Esophagus (tissue), 2 donors: ENCODE measurements at regions not wholly inside any gene's neighbourhood (a gene's known extent, or its start where the extent isn't known, plus 50 kb on each side); places are given as distances from the start of the nearest gene placed in this dataset.

Source experiments
- H3K27ac ChIP-seq, 2 donors: one replicate each; pipeline ENCODE4 v1.5.1; 2013; ENCODE audit warnings: low read depth in 2 of 2, mild to moderate bottlenecking in 2 of 2, inconsistent platforms in 1 of 2, low read length in 1 of 2, moderate library complexity in 1 of 2
- H3K27me3 ChIP-seq, 2 donors: one replicate each; pipeline ENCODE4 v1.6.1; 2013; ENCODE audit warnings: low read length in 2 of 2, control low read depth in 1 of 2, mild to moderate bottlenecking in 1 of 2; ENCODE audit not compliant: insufficient read depth in 2 of 2, control insufficient read depth in 1 of 2
- H3K36me3 ChIP-seq, 2 donors: one replicate each; pipeline ENCODE4 v1.6.1; 2013; ENCODE audit warnings: low read length in 1 of 2; ENCODE audit not compliant: control insufficient read depth in 2 of 2, insufficient read depth in 2 of 2
- H3K4me1 ChIP-seq, 2 donors: one replicate each; pipeline ENCODE4 v1.6.1; 2013; ENCODE audit warnings: low read length in 1 of 2; ENCODE audit not compliant: control insufficient read depth in 2 of 2, insufficient read depth in 2 of 2
- H3K4me3 ChIP-seq, 2 donors: one replicate each; pipeline ENCODE4 v1.5.1; 2013; ENCODE audit warnings: low read length in 2 of 2, mild to moderate bottlenecking in 2 of 2, low read depth in 1 of 2, moderate library complexity in 1 of 2
- H3K9me3 ChIP-seq, 2 donors: one replicate each; pipeline ENCODE4 v1.6.1; 2013; ENCODE audit warnings: mild to moderate bottlenecking in 2 of 2, low read depth in 1 of 2, low read length in 1 of 2, moderate library complexity in 1 of 2; ENCODE audit not compliant: control insufficient read depth in 2 of 2, insufficient read depth in 1 of 2
- WGBS, 2 donors: extraction: QIAGEN DNeasy Blood & Tissue Kit; methylation state at CpG; one replicate each; pipeline ENCODE4 v1.1.7; 2013; 5-methylcytosine and 5-hydroxymethylcytosine counted together
- donor health status: healthy with polysubstance abuse.
- donor health status: Bipolar disorder and iron deficiency.

GRCh38 chr2:21650569-21650968 lies 526.8 kb downstream of the TDRD15 start:
- Histone ChIP-seq H3K36me3 (no peaks in the 10 kb centered on the region), H3K4me1 (no peaks in the 10 kb centered on the region), H3K27me3 (no peaks in the 10 kb centered on the region), H3K27ac (no peak overlapping the region), H3K9me3 (no peaks in the 10 kb centered on the region), H3K4me3 (no peak overlapping the region)
- 52 to 54% methylated on average over 4 of the region's 4 CpGs for WGBS, 2 donors

DNA sequence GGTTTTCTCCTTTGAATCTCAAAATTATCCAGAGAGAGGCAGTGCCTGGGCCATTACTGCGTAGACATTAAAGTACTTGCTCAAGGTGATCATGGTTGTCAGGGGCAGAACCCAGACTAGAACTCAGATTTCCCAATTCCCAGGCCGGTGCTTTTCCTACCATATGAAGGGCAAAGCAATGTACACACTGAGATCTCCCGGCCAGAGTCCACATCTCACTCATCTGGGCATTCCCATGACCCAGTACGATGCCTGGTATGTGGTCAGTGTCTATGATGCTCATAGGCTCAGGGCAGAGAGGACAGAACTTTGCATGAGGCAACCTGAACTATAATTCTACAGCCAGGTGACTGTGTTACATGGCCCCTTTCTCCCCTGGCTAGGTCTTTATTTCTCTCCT lies 531.4 kb downstream of the TDRD15 start:
- H3K4me3 ChIP-seq = no peak overlapping the region
- no peak overlapping the region for H3K27ac ChIP-seq
- no peaks in the 10 kb centered on the region for H3K27me3 ChIP-seq
- WGBS, 2 donors = 75 to 84% methylated on average over 4 of the region's 4 CpGs
- no peaks in the 10 kb centered on the region for H3K9me3 ChIP-seq
- H3K36me3 ChIP-seq = no peaks in the 10 kb centered on the region
- no peaks in the 10 kb centered on the region for H3K4me1 ChIP-seq

DNA sequence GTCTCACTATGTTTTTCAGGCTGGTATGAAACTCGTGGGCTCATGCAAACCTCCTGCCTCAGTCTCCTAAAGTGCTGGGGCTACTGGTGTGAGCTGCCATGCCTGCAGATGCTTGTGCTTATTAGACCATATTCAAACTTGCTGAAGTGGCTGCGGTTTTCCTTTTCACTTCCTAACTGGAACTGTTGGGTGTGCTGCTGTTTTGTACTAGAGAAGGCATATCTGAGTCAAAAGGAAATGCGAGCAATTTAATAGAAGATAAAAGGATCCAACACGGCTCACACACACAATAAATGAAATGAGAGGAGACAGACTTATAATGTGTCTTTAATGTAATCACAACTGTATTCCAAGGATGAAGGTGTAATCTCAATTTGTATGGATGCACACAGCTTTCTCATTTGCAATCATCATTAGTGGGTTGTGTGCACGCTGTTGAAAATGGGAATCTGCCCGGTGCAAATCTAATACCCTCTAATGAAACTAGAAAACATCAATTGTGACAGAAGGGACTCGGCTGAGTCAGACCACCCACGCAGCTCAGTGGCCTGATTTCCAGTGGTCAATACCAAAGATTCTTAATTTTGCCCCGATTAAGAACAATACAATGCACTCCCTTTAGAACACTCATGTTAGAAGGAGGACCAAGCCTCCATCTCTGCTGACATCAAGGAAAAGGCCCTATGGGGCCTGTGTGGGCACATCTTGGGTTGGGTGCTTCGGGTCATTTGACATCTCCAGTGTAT lies 532.7 kb downstream of the TDRD15 start:
- Histone ChIP-seq H3K4me3 (no peak overlapping the region), H3K4me1 (no peaks in the 10 kb centered on the region), H3K27me3 (no peaks in the 10 kb centered on the region), H3K27ac (no peak overlapping the region), H3K36me3 (no peaks in the 10 kb centered on the region), H3K9me3 (no peaks in the 10 kb centered on the region)
- WGBS, 2 donors = 74 to 75% methylated on average over 10 of the region's 10 CpGs

GRCh38 chr2:21657445-21657844 lies 533.7 kb downstream of the TDRD15 start:
- WGBS, 2 donors = 72 to 77% methylated on average over 2 of the region's 2 CpGs
- Histone ChIP-seq H3K27ac (no peak overlapping the region), H3K9me3 (no peaks in the 10 kb centered on the region), H3K36me3 (no peaks in the 10 kb centered on the region), H3K4me1 (no peaks in the 10 kb centered on the region), H3K4me3 (no peak overlapping the region), H3K27me3 (no peaks in the 10 kb centered on the region)

DNA sequence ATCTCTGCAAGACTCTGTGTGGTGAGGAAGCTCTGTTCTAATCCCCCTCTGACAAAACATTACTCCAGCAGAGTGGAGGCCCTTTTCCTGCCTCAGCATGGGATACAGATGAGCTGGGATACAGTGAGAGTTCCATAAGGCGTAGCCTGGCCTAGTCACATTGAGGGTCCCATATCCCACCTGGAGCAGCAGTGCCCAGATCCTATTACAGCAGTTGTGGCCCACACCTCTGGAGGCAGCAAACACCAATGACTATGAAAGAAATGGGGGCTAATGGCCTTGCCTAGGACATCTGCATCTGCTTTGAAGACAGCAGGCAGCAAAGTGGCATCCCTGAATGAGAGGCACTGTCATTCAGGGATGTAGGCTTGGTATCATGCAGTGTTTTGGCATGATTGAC lies 534.5 kb downstream of the TDRD15 start:
- WGBS, 2 donors = 42 to 77% methylated on average over 1 of the region's 1 CpG
- Histone ChIP-seq H3K27ac (no peak overlapping the region), H3K27me3 (no peaks in the 10 kb centered on the region), H3K9me3 (no peaks in the 10 kb centered on the region), H3K4me3 (no peak overlapping the region), H3K4me1 (no peaks in the 10 kb centered on the region), H3K36me3 (no peaks in the 10 kb centered on the region)

DNA sequence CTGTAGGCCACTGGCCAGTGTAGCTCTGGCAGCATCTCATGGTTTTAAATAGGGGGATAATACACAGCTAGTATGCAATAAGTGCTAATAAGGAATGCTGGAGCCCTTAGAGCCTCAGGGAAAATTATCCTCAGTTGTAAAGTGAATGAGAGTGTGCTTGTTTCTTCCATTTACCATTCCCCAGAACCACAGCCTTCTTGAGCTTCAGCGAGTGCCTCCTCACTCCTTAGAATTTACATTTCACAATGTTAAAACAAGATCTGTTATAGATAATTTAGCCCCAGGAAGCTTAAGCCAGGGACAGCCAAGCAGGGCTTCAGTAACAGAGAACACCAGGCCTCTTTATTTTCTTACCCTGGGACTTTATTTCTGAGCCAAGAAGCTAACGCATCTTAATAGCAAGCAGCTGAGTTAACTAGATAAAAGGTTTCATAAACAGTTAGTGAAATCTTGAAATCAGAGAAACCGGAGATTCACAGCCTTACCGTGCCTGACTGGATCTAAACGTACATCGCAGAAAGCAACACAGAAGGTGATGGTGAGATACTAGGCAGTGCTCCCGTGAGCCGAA lies 535.2 kb downstream of the TDRD15 start:
- Histone ChIP-seq H3K27me3 (no peaks in the 10 kb centered on the region), H3K4me1 (no peaks in the 10 kb centered on the region), H3K4me3 (no peak overlapping the region), H3K36me3 (no peaks in the 10 kb centered on the region), H3K9me3 (peaks cover 0 to 3% of the 10 kb centered on the region in 2 donors), H3K27ac (no peak overlapping the region)
- 71 to 73% methylated on average over 8 of the region's 8 CpGs for WGBS, 2 donors

GRCh38 chr2:21664083-21664482 lies 540.3 kb downstream of the TDRD15 start:
- Histone ChIP-seq H3K27ac (no peak overlapping the region), H3K4me1 (no peaks in the 10 kb centered on the region), H3K9me3 (peaks cover 0 to 3% of the 10 kb centered on the region in 2 donors), H3K36me3 (no peaks in the 10 kb centered on the region), H3K4me3 (no peak overlapping the region), H3K27me3 (no peaks in the 10 kb centered on the region)
- 65 to 70% methylated on average over 7 of the region's 7 CpGs for WGBS, 2 donors

DNA sequence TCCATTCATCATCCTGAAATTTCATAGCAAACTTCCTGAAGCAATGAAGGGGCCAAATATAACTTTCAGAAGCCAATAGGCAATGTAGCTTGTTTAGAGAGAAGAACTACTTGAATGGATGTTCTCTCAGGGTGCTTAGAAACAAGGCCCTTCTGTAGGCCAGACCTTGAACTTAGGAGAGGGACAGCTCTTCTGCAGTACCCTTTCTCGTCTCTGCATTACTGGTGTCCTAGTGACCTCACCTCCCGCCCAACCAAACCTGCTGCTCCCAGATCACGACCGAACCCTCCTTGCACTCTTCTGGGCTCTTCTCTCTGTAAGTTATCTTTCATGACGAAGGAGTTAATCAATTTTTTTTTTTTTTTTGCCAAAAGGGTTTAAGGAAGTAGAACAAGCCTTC lies 543.9 kb downstream of the TDRD15 start:
- Histone ChIP-seq H3K4me3 (no peak overlapping the region), H3K9me3 (peaks cover 0 to 3% of the 10 kb centered on the region in 2 donors), H3K27me3 (no peaks in the 10 kb centered on the region), H3K27ac (no peak overlapping the region), H3K36me3 (no peaks in the 10 kb centered on the region), H3K4me1 (no peaks in the 10 kb centered on the region)
- WGBS, 2 donors = 85 to 86% methylated on average over 5 of the region's 5 CpGs

- no peaks in the 10 kb centered on the region for H3K4me1 ChIP-seq
- 62 to 72% methylated on average over 5 of the region's 5 CpGs for WGBS, 2 donors
- H3K9me3 ChIP-seq = peaks cover 0 to 3% of the 10 kb centered on the region in 2 donors
- no peaks in the 10 kb centered on the region for H3K36me3 ChIP-seq
- no peaks in the 10 kb centered on the region for H3K27me3 ChIP-seq
- H3K4me3 ChIP-seq = no peak overlapping the region
- H3K27ac ChIP-seq = no peak overlapping the region
Measured at GRCh38 chr2:21668078-21668710, 544.4 kb downstream of the TDRD15 start.
